ENCODE measurements at regions not wholly inside any gene's neighbourhood (a gene's known extent, or its start where the extent isn't known, plus 50 kb on each side); places are given as distances from the start of the nearest gene placed in this dataset.

DNA sequence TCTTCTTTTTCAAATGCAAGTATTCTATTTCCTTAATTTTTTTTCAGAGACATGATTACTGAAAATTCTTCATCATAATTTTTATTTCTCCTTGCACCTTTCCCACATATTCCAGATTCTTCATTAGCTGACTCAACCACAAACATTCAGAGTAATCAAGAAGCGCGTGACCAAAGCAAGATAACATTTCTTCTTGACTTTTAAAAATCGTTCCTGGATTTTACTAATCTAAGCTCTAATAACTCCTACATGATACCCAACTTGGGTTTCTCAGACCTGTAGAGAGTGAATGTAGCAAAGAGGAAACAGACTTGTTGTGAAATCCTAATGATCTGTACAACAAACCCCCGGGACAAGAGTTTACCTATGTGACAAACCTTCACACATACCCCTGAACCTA, 615.0 kb downstream of the TMA16 start:
- TF ChIP-seq, protein P1, sequence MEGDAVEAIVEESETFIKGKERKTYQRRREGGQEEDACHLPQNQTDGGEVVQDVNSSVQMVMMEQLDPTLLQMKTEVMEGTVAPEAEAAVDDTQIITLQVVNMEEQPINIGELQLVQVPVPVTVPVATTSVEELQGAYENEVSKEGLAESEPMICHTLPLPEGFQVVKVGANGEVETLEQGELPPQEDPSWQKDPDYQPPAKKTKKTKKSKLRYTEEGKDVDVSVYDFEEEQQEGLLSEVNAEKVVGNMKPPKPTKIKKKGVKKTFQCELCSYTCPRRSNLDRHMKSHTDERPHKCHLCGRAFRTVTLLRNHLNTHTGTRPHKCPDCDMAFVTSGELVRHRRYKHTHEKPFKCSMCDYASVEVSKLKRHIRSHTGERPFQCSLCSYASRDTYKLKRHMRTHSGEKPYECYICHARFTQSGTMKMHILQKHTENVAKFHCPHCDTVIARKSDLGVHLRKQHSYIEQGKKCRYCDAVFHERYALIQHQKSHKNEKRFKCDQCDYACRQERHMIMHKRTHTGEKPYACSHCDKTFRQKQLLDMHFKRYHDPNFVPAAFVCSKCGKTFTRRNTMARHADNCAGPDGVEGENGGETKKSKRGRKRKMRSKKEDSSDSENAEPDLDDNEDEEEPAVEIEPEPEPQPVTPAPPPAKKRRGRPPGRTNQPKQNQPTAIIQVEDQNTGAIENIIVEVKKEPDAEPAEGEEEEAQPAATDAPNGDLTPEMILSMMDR (IDR thresholded peaks at IDR 0.05; ENCODE audit: insufficient read depth, low read depth, low read length) = no peak
- H3K36me3 ChIP-seq (ENCODE audit: control insufficient read depth, insufficient read depth, low read length) = no peaks in the 10 kb centered on the region
- no peaks in the 10 kb centered on the region for H3K27me3 ChIP-seq (ENCODE audit: control insufficient read depth, insufficient read depth, low read length)
- H3K4me3 ChIP-seq (ENCODE audit: low read depth, low read length) = no peak overlapping the region
- ChIA-PET POLR2A (no interaction called here), CTCF (no interaction called here)
- DNase-seq (ENCODE audit: low read depth) = no peak

DNA sequence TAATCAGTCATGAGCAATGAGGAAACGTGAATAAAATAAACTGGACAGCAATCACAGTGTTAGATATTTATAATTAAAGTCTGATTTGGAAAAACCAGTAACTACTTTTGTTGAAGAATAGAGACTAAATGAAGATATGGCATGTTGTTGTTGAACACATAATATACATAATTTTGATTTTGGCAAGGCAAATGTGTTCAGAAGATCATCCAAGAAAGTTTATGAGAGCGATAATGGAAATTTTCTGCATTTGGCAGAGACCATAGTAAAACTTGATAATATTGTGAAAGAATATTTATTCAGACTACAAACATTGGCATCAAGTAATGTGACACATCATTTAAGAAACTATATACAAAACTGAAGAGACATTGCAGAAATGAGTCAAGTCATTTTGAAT, 620.7 kb downstream of the TMA16 start:
- TF ChIP-seq, protein P1 (IDR thresholded peaks at IDR 0.05; ENCODE audit: insufficient read depth, low read depth, low read length) = no peak
- CTCF ChIA-PET = no interaction called here

DNA sequence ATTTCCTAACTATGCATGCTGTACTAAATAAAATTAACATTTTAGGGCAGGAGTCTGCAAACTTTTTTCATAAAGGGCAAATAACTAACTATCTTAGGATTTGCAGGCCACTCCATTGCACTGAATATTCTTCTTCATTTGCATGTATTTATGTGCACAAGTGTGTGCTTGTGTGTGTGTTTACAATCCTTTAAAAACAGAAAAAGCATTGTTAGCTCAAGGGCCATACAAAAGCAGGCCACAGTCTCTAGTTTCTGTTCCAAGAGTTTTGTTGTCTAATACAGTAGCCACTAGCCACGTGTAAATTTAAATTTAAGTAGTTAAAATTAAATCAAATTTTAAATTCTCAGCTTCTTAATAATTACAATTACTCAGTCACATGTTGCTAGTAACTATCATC, 621.8 kb downstream of the TMA16 start:
- ChIA-PET POLR2A (no interaction called here), CTCF (no interaction called here)
- Histone ChIP-seq H3K36me3 (ENCODE audit: control insufficient read depth, insufficient read depth, low read length) (no peaks in the 10 kb centered on the region), H3K27me3 (ENCODE audit: control insufficient read depth, insufficient read depth, low read length) (no peaks in the 10 kb centered on the region), H3K4me3 (ENCODE audit: low read depth, low read length) (no peak overlapping the region)
- no peak for DNase-seq (ENCODE audit: low read depth)
- TF ChIP-seq, protein P1 (IDR thresholded peaks at IDR 0.05; ENCODE audit: insufficient read depth, low read depth, low read length) = no peak

More for the DNA sequence above, 620.7 kb downstream of the TMA16 start:
- Histone ChIP-seq H3K27me3 (ENCODE audit: control insufficient read depth, insufficient read depth, low read length) (no peaks in the 10 kb centered on the region), H3K36me3 (ENCODE audit: control insufficient read depth, insufficient read depth, low read length) (no peaks in the 10 kb centered on the region), H3K4me3 (ENCODE audit: low read depth, low read length) (no peak overlapping the region)
- DNase-seq (ENCODE audit: low read depth) = no peak
- POLR2A ChIA-PET = no interaction called here

DNA sequence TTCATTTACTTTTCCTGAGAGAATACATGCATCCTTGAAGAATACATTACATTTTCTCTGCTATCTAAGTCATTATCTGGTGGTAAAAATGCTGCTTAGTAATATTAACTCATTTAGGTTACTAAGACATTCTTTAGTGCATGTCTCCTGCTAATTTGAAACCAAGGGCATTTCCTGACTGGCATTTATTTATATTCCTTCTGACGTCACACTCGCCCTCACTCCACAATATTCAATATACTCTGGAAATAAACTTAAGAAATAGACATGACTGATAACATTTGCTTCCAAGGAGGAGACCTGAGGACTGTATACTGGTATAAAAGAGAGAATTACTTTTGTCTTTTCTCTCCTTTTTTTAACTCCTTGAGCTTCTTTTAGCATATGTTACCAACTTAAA, 619.5 kb upstream of the SMIM31 start:
- CTCF ChIA-PET = no interaction called here
- no peak for DNase-seq (ENCODE audit: low read depth)
- Histone ChIP-seq H3K27me3 (ENCODE audit: control insufficient read depth, insufficient read depth, low read length) (no peaks in the 10 kb centered on the region), H3K36me3 (ENCODE audit: control insufficient read depth, insufficient read depth, low read length) (no peaks in the 10 kb centered on the region), H3K4me3 (ENCODE audit: low read depth, low read length) (no peak overlapping the region)
- POLR2A ChIA-PET = no interaction called here
- TF ChIP-seq, protein P1 (IDR thresholded peaks at IDR 0.05; ENCODE audit: insufficient read depth, low read depth, low read length) = no peak

DNA sequence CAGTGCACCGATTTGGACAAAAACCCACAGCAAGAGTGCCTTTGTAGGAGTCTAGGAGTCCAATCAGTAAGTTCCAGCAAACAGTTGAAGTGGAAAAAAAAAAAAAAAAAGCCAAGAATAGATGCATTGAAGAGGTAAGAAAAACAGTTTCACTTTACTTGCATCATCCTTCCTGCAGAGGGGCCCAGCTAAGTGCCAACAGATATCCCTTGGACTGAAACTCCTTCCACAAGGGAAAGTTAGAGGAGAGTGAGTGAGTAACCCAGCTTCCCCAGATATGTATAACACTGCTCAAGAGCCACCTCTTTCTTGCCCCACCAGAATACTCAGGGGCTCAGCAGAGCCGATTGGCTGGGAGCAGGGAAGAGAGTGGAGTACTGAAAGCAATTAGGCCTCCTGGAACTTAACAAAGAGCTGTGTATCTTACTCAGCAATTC, 617.7 kb upstream of the SMIM31 start:
- CTCF ChIA-PET = no interaction called here
- H3K36me3 ChIP-seq (ENCODE audit: control insufficient read depth, insufficient read depth, low read length) = no peaks in the 10 kb centered on the region
- POLR2A ChIA-PET = no interaction called here
- DNase-seq (ENCODE audit: low read depth) = no peak
- no peaks in the 10 kb centered on the region for H3K27me3 ChIP-seq (ENCODE audit: control insufficient read depth, insufficient read depth, low read length)
- TF ChIP-seq, protein P1 (IDR thresholded peaks at IDR 0.05; ENCODE audit: insufficient read depth, low read depth, low read length) = no peak
- H3K4me3 ChIP-seq (ENCODE audit: low read depth, low read length) = no peak overlapping the region

Data from BJ (cell line).